DOHH2 (cell line): ENCODE measurements at regions not wholly inside any gene's neighbourhood (a gene's known extent, or its start where the extent isn't known, plus 50 kb on each side); places are given as distances from the start of the nearest gene placed in this dataset.

ENCODE experiments used
- H3F3A ChIP-seq: fragments of 200-600 bp; sonication (generic), shearing (Covaris generic); 2 replicates; pipeline ENCODE4 v1.6.0; 2016; ENCODE audit warnings: antibody characterized with exemption, mild to moderate bottlenecking; ENCODE audit not compliant: control insufficient read depth, insufficient read depth
- H3K27ac ChIP-seq: fragments of 200-600 bp; sonication (generic); 2 replicates; pipeline ENCODE4 v1.5.1; 2014; ENCODE audit warnings: low read depth, mild to moderate bottlenecking, low read length, moderate library complexity
- H3K27me3 ChIP-seq: fragments of 200-600 bp; sonication (generic); 2 replicates; pipeline ENCODE4 v1.6.1; 2014; ENCODE audit warnings: mild to moderate bottlenecking, low read length, mixed read lengths; ENCODE audit not compliant: control insufficient read depth
- H3K36me3 ChIP-seq: fragments of 200-600 bp; sonication (generic); 2 replicates; pipeline ENCODE4 v1.6.1; 2014; ENCODE audit warnings: mild to moderate bottlenecking, low read length, moderate library complexity, mixed read lengths; ENCODE audit not compliant: control insufficient read depth
- H3K4me1 ChIP-seq: fragments of 200-600 bp; sonication (generic); 2 replicates; pipeline ENCODE4 v1.6.1; 2014; ENCODE audit warnings: mild to moderate bottlenecking, low read length, mixed read lengths; ENCODE audit not compliant: control insufficient read depth
- H3K4me2 ChIP-seq: fragments of 200-600 bp; sonication (generic); 2 replicates; pipeline ENCODE4 v1.6.0; 2014; ENCODE audit warnings: mild to moderate bottlenecking, low read length, moderate library complexity
- H3K4me3 ChIP-seq: fragments of 200-600 bp; sonication (generic); 2 replicates; pipeline ENCODE4 v1.5.1; 2014; ENCODE audit warnings: mild to moderate bottlenecking, low read length, mixed read lengths
- H3K79me2 ChIP-seq: fragments of 200-600 bp; sonication (generic); 2 replicates; pipeline ENCODE4 v1.6.1; 2014; ENCODE audit warnings: mild to moderate bottlenecking, low read length, mixed read lengths; ENCODE audit not compliant: control insufficient read depth
- H3K9me2 ChIP-seq: fragments of 200-600 bp; sonication (generic); replicated peaks from 2 replicates; pipeline ENCODE4 v1.6.1; 2014; ENCODE audit warnings: mild to moderate bottlenecking, low read length, mixed read lengths; ENCODE audit not compliant: control insufficient read depth
- H3K9me3 ChIP-seq: fragments of 200-600 bp; sonication (generic); 2 replicates; pipeline ENCODE4 v1.6.1; 2014; ENCODE audit warnings: antibody characterized with exemption, low read length, mixed read lengths; ENCODE audit not compliant: control insufficient read depth, insufficient read depth
- H4K20me1 ChIP-seq: fragments of 200-600 bp; sonication (generic); 2 replicates; pipeline ENCODE4 v1.6.0; 2014; ENCODE audit warnings: low read depth, mild to moderate bottlenecking, antibody characterized with exemption, low read length, moderate library complexity; ENCODE audit not compliant: control insufficient read depth, insufficient read depth
- EZH2phosphoT487 ChIP-seq: fragments of 200-600 bp; sonication (generic); IDR thresholded peaks from 2 replicates; pipeline ENCODE4 v1.6.1; 2017; ENCODE audit warnings: borderline replicate concordance, mild to moderate bottlenecking, antibody characterized with exemption, low read length, moderate library complexity, mixed read lengths
- TF ChIP-seq, protein P1 (sequence below): fragments of 200-600 bp; sonication (generic); IDR thresholded peaks from one replicate; pipeline ENCODE4 v1.5.1; 2014; ENCODE audit warnings: antibody characterized with exemption, mild to moderate bottlenecking, low read depth, low read length; ENCODE audit not compliant: poor library complexity, severe bottlenecking

DNA sequence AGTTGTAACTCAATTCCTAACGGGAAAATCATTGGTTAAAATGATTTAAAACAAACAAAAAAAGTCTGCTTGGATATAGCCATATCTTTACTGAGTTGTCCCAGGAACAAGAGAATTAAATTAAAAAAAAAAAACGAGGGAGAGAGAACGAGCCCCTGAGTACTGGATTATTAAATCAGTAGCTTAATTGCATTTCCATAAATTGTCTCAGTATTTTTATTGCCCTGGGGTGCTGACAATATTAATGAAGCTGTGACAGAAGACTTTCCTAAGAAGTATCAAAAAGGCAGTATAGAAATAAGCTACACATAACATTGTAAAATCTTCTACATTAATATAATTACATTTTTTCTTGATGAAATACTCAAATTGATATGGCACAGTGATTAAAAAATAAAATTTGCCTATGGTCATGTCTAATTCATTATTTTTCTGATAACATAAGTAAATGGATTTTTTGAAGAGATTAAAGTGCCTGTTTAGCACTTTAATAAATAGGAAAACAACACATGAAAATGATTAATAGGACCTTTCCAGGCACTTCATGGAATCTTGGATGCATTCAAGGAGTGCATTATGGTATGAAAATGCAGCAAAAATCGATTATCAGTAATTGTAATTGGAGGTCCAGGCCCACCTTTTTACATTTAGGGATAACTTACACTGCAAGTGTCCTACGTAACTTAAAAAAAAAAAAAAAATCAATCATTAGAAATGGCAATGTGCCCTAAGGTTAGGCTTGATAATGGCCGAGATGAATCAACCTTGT is 2233.4 kb downstream of the ARAP2 start:
- Histone ChIP-seq H4K20me1 (no peaks in the 10 kb centered on the region), H3F3A (no peaks in the 10 kb centered on the region), H3K4me1 (no peaks in the 10 kb centered on the region), H3K4me3 (no peak overlapping the region), H3K9me2 (no peaks in the 10 kb centered on the region), H3K27me3 (no peaks in the 10 kb centered on the region), H3K27ac (no peak overlapping the region), H3K4me2 (no peak overlapping the region), H3K79me2 (no peaks in the 10 kb centered on the region), H3K36me3 (no peaks in the 10 kb centered on the region), H3K9me3 (no peaks in the 10 kb centered on the region)
- TF ChIP-seq EZH2phosphoT487 = no peak
- TF ChIP-seq, protein P1, sequence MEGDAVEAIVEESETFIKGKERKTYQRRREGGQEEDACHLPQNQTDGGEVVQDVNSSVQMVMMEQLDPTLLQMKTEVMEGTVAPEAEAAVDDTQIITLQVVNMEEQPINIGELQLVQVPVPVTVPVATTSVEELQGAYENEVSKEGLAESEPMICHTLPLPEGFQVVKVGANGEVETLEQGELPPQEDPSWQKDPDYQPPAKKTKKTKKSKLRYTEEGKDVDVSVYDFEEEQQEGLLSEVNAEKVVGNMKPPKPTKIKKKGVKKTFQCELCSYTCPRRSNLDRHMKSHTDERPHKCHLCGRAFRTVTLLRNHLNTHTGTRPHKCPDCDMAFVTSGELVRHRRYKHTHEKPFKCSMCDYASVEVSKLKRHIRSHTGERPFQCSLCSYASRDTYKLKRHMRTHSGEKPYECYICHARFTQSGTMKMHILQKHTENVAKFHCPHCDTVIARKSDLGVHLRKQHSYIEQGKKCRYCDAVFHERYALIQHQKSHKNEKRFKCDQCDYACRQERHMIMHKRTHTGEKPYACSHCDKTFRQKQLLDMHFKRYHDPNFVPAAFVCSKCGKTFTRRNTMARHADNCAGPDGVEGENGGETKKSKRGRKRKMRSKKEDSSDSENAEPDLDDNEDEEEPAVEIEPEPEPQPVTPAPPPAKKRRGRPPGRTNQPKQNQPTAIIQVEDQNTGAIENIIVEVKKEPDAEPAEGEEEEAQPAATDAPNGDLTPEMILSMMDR = no peak

DNA sequence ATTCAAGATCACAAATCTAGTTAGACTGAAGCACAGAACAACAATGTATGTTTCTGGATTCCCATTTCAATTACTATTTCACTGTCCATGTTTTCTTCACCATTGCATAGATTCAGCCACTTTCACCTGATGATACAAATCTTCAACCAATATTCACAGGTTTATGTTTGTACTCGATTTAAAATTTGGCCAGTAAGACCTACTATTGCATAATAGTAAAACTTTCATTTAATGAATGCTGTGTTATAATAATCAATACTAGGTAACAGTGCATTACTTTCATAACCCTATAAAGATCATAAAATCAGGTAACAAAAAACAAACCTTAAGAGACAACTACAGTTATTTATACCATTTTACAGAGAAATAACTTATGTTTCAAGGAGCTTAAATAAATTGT is 2209.1 kb downstream of the ARAP2 start:
- Histone ChIP-seq H3K36me3 (no peaks in the 10 kb centered on the region), H3K9me2 (no peaks in the 10 kb centered on the region), H4K20me1 (no peaks in the 10 kb centered on the region), H3K4me3 (no peak overlapping the region), H3K9me3 (no peaks in the 10 kb centered on the region), H3K27ac (no peak overlapping the region), H3K27me3 (no peaks in the 10 kb centered on the region), H3K4me2 (no peak overlapping the region), H3F3A (no peaks in the 10 kb centered on the region), H3K4me1 (no peaks in the 10 kb centered on the region), H3K79me2 (no peaks in the 10 kb centered on the region)
- TF ChIP-seq EZH2phosphoT487 = no peak
- TF ChIP-seq, protein P1 = no peak

DNA sequence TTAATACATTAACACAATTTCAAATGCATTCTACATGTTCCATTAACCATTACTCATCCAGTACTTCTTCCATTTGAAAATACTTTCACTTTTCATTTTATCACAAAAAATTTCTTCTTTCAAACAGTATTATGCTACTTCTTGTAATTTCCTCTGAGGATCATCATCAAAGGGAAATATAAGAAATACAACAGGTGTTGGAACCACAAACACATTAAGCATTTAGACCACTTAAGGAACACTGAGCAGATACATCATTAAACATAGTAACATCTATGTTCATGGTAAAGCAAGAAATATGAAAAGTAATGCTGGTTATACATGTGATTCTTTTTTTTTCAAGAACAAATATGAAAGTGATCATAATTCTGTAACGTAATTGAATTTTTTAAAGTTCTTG is 2207.0 kb downstream of the ARAP2 start:
- Histone ChIP-seq H3F3A (no peaks in the 10 kb centered on the region), H3K4me3 (no peak overlapping the region), H3K36me3 (no peaks in the 10 kb centered on the region), H3K79me2 (no peaks in the 10 kb centered on the region), H4K20me1 (no peaks in the 10 kb centered on the region), H3K4me2 (no peak overlapping the region), H3K4me1 (no peaks in the 10 kb centered on the region), H3K27me3 (no peaks in the 10 kb centered on the region), H3K9me3 (no peaks in the 10 kb centered on the region), H3K9me2 (no peaks in the 10 kb centered on the region), H3K27ac (no peak overlapping the region)
- TF ChIP-seq, protein P1 = no peak
- no peak for TF ChIP-seq EZH2phosphoT487
